ENCODE measurements at regions not wholly inside any gene's neighbourhood (a gene's known extent, or its start where the extent isn't known, plus 50 kb on each side); places are given as distances from the start of the nearest gene placed in this dataset.

- TF ChIP-seq POLR2A (IDR thresholded peaks at IDR 0.05) (no peak), EP300 (IDR thresholded peaks at IDR 0.05; ENCODE audit: low read depth) (no peak), POLR2AphosphoS5 (IDR thresholded peaks at IDR 0.05) (no peak), CTCF (IDR thresholded peaks at IDR 0.05) (peak in 1 of 5 experiments; percentile 20)
- Histone ChIP-seq H3K27me3 (no peaks in the 10 kb centered on the region), H3K4me1 (no peaks in the 10 kb centered on the region), H3K4me3 (no peak overlapping the region), H3K9me3 (no peaks in the 10 kb centered on the region), H3K27ac (peak overlapping the region in 2 of 4 donors; percentile 31 to 38), H3K36me3 (no peaks in the 10 kb centered on the region)
- DNase-seq: no peak
- WGBS, 2 donors (ENCODE audit: low coverage in 1 of 2): 45% methylated on average over 1 of the region's 1 CpG; no CpG with 5 or more reads in 1 of the 2 donors
- intact Hi-C loops (cut with DNase I; ENCODE audit: low total_unique reads) (no loop called here), in situ Hi-C loops (cut with MboI; ENCODE audit: low pct_ligation_motif_present in 1 of 4, low pct_unique_long_range_greater_than_20kb in 1 of 4, low sequenced_read_pairs in 3 of 4) (no loop called here)
Measured at GRCh38 chrX:117713411-117713810, 403.2 kb downstream of the KLHL13 start.

- H3K4me3 ChIP-seq: no peak overlapping the region
- H3K4me1 ChIP-seq: no peaks in the 10 kb centered on the region
- H3K27me3 ChIP-seq: no peaks in the 10 kb centered on the region
- H3K36me3 ChIP-seq: no peaks in the 10 kb centered on the region
- in situ Hi-C loops (cut with MboI; ENCODE audit: low pct_ligation_motif_present in 1 of 4, low pct_unique_long_range_greater_than_20kb in 1 of 4, low sequenced_read_pairs in 3 of 4): no loop called here
- no peaks in the 10 kb centered on the region for H3K9me3 ChIP-seq
- intact Hi-C loops (cut with DNase I; ENCODE audit: low total_unique reads): no loop called here
- no peak overlapping the region for H3K27ac ChIP-seq
- 60% methylated on average over 1 of the region's 1 CpG; no CpG with 5 or more reads in 1 of the 2 donors for WGBS, 2 donors (ENCODE audit: low coverage in 1 of 2)
- no peak for DNase-seq
- no peak for TF ChIP-seq POLR2A (IDR thresholded peaks at IDR 0.05)
- TF ChIP-seq CTCF (IDR thresholded peaks at IDR 0.05): no peak
- TF ChIP-seq POLR2AphosphoS5 (IDR thresholded peaks at IDR 0.05): no peak
- TF ChIP-seq EP300 (IDR thresholded peaks at IDR 0.05; ENCODE audit: low read depth): no peak
Measured at GRCh38 chrX:117711782-117712181, 404.8 kb downstream of the KLHL13 start.

GRCh38 chrX:117707948-117708743, 408.5 kb downstream of the KLHL13 start:
- intact Hi-C loops (cut with DNase I; ENCODE audit: low total_unique reads): no loop called here

GRCh38 chrX:117701050-117701449, 415.6 kb downstream of the KLHL13 start:
- in situ Hi-C loops (cut with MboI; ENCODE audit: low pct_ligation_motif_present in 1 of 4, low pct_unique_long_range_greater_than_20kb in 1 of 4, low sequenced_read_pairs in 3 of 4): no loop called here
- TF ChIP-seq CTCF (IDR thresholded peaks at IDR 0.05) (no peak), POLR2AphosphoS5 (IDR thresholded peaks at IDR 0.05) (no peak), POLR2A (IDR thresholded peaks at IDR 0.05) (no peak), EP300 (IDR thresholded peaks at IDR 0.05; ENCODE audit: low read depth) (no peak)
- no peak overlapping the region for H3K27ac ChIP-seq

More at GRCh38 chrX:117707948-117708743, 408.5 kb downstream of the KLHL13 start:
- DNase-seq: no peak
- Histone ChIP-seq H3K9me3 (no peaks in the 10 kb centered on the region), H3K4me1 (no peaks in the 10 kb centered on the region), H3K4me3 (no peak overlapping the region), H3K27ac (no peak overlapping the region), H3K36me3 (no peaks in the 10 kb centered on the region), H3K27me3 (no peaks in the 10 kb centered on the region)
- in situ Hi-C loops (cut with MboI; ENCODE audit: low pct_ligation_motif_present in 1 of 4, low pct_unique_long_range_greater_than_20kb in 1 of 4, low sequenced_read_pairs in 3 of 4): no loop called here
- TF ChIP-seq EP300 (IDR thresholded peaks at IDR 0.05; ENCODE audit: low read depth) (no peak), POLR2A (IDR thresholded peaks at IDR 0.05) (no peak), CTCF (IDR thresholded peaks at IDR 0.05) (no peak), POLR2AphosphoS5 (IDR thresholded peaks at IDR 0.05) (no peak)
- 96 to 100% methylated on average over 1 to 8 of the region's 8 CpGs for WGBS, 2 donors (ENCODE audit: low coverage in 1 of 2)

More at GRCh38 chrX:117701050-117701449, 415.6 kb downstream of the KLHL13 start:
- H3K36me3 ChIP-seq: no peaks in the 10 kb centered on the region
- DNase-seq: no peak
- no peaks in the 10 kb centered on the region for H3K4me1 ChIP-seq
- no peak overlapping the region for H3K4me3 ChIP-seq
- H3K9me3 ChIP-seq: no peaks in the 10 kb centered on the region
- H3K27me3 ChIP-seq: no peaks in the 10 kb centered on the region
- intact Hi-C loops (cut with DNase I; ENCODE audit: low total_unique reads): no loop called here
